Activated CD4-positive, alpha-beta T cell treated with anti-CD3 and anti-CD28 coated beads for 1 hour (primary cell): ENCODE measurements at regions not wholly inside any gene's neighbourhood (a gene's known extent, or its start where the extent isn't known, plus 50 kb on each side); places are given as distances from the start of the nearest gene placed in this dataset.
"Not testable (repeated sequence)": the region's sequence is repeated elsewhere in the genome, so short reads cannot be mapped to it uniquely, and the experiment has no call there.

Experiments
- DNase-seq: peaks from one replicate; pipeline ENCODE4 v3.0.0-alpha.2; 2020

DNA sequence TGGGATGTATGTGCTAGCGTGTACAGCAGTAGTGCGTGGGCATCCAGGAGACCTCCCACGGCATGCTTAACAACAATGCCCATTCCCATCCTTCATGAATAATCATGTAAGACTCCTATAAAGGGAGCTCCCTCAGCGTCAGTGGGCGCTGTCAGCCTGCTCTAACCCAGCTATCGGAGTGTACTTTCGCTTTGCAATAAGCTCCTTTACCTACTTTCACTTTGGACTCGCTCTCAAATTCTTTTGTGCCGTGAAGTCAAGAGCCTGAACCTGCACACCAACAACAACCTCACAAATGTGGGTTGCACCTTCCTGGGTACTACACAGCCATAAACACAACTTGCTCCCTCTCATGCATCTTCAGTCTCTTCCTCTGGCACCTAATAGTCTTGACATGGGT is 114.8 kb upstream of the PAXBP1 start:
- no peak for DNase-seq

DNA sequence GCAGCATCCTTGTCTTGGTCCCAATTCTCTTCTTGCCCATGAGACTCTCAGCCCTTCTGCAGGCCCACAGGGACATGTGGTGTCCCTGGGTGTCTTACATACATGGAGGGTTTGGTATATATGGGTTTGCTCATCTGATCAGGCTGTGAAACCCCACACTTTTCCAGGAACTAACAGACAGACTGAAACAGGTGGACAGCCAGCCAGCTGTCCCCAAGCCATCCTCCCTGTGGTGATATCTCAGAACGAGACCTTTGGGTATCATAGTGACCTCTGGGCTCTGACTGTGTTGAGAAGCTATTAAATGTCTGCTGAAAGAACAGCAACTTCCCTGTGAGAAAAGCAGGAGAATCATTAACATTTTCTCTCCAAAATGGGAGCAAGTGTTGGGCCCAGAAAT is 115.5 kb upstream of the PAXBP1 start:
- no peak for DNase-seq

DNA sequence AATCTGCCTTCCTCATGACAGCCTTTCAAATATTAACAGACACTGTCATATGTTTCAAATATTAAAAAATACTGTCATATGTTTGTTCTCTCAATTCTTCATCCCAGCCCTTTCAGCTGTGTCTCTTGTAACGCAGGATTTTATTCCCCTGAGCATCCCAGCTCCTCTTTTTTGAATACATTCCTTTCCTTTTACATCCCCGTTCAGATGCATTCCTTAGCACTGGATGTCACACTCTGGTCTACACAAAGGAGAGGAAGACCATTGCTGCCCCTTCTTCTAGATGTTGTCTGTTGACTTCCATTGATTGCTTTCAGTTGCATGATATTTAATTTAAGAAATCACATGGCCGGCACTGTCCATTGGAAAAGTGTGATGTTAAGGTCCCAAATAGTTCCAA is 117.4 kb upstream of the PAXBP1 start:
- no peak for DNase-seq

DNA sequence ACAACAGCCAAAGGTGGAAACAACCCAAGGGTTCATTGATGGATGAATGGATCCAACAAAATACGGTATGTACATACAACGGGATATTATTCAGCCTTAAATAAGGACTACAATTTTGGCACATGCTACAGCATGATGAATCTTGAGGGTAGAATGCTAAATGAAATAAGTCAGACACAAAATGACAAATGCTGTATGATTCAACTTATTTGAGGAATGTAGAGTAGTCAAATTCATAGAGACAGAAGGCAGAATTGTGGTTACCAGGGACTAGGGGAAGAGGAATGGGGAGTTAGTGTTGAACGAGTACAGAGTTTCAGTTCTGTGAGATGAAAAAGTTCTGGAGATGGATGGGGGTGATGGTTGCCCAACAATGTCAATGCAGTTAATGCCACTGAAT is 118.0 kb upstream of the PAXBP1 start:
- DNase-seq = no peak

DNA sequence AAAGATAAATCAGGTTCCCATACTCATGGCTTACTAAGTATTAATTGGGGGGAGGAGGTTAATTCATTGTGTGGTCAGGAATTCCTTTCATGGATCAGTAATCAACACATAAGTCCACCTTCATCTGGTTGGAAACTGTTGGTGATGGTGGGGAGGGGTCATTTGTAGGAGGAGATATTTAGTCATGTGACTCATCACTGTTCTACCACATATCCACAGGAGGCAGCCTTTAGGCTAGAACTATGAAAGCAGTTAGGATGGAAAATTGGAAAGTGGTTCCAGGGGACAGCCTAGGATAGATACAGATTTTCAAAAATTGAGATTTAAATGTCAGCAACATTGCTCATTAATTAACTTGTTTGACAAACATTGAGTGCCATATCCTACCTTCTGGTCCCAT is 122.8 kb upstream of the PAXBP1 start:
- no peak for DNase-seq

DNA sequence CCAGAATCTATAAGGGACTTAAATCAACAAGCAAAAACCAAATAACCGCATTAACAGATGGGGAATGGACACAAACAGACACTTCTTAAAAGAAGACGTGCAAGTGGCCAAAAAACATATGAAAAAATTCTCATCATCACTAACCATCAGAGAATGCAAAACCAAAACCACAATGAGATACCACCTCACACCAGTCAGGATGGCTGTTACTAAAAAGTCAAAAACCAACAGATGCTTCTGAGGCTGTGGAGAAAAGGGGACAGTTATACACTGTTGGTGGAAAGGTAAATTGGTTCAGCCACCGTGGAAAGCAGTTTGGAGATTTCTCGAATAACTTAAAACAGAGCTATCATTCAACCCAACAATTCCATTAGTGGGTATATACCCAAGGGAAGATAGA is 124.9 kb upstream of the OLIG2 start:
- no peak for DNase-seq

DNA sequence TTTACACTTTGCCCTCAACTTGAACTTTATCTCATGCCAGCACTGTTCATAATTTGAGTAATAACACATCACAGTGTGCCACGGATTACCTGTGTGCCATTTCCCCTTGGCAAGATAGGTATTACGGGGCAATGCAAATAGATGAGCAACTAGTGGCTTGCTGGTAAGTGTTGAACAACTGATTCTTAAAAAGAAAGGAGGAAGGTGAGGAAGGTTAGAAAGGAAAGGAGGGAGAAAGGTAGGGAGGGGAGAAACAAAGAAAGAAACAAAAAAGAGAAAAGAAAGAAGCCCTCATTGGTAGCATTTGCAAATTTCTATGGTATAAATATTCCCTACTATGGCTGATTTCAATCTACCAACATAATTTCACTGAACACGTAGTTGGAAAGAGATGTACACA is 118.2 kb upstream of the OLIG2 start:
- DNase-seq = no peak

DNA sequence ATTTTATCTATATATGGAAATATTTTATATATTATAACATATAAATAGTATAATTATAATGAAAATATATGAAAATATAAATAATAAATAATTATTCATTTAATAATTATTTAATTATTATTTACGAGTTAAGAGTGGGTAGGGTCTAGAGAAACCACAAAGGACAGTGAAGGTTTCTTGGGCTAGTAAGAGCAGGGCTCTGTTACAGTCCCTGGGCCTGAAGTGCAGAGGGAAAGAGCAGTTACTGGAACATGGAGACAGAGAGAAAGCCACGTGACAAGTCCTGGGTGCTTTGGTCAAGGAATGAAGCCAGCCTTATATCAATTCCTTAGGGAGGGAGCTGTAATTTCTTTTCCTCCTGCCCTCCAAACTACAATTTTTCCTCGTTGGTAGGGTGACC is 117.2 kb upstream of the OLIG2 start:
- DNase-seq = no peak

DNA sequence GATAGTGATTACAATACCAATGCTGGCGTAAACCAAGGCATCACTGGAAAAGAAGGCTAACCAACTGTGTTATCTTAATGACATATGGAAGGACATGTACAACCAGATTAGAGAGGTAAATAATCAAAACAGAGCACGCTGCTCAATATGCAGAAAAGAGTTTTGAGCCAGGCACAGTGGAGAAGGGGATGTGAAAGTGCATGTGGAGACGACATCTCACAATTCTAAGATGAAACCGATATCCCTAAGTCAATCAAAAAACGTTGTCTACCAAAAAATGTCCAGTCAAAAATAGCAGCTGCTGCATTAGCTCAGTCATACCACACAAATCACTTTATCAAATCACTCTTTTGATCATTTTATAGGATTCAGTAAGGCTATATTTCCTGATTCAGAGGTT is 116.3 kb upstream of the OLIG2 start:
- no peak for DNase-seq

DNA sequence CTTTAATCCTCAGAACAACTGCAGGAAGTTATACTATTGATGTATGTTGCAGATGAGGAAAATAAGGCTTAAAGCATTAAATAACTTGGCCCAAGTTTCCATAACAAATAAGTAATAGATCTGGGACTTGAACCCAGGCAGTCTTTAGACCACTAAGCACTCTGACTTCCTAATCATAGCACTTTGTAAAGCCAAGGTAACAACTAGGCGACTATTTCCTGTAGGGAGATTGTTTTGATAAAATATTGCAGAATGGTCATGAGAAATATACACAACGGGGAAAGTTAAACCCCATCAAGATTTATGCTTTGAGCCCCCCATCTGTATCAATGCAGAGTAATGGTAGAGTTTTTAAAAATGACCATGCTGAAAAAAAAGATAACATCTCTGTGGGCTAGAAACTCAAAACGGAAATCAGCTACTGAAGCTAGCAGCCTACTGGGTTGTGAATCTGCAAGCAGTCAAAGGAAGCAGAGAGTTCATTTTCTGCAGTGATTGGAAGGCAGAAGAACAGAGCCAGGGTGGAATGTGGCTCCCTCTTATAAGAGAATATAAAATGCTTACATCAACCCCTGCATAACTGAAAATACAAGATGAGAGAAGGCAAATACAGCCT is 111.2 kb upstream of the OLIG2 start:
- DNase-seq = no peak

DNA sequence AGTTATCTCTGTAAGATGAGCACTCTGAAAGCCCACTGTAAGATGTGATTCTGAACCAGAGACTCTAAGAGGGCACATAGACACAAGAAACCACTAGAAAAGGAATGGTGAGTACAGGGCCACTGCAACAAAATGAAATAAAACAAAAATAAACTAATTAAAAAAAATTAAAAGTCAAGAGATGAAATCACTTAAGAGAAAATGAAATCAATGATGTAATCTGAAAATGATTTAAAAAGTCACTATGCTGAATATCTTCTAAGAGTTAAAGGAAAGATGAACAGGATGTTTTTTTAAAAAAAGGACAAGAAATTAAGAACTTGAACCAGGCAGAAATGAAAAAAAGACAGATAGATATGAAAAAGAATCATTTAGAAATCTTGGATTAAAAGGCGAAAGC is 110.6 kb upstream of the OLIG2 start:
- DNase-seq = no peak

DNA sequence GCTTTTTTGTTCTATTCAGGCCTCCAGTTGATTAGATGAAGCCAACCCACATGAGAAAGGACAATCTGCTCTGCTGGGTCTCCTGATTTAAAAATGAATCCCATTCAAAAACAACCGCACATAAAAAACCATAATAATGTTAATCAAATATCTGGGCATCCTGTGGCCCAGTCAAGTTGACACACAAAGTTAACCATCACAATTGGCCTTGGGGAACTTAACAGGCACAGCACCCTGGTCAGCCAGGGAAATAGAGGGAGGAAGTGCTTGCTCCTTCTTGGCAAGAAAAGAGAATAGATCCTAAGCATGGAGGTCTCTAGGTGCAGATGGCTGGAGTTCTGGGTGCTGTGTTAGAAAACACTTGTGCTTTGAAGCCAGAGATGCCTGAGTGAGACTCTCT is 109.6 kb upstream of the OLIG2 start:
- no peak for DNase-seq

DNA sequence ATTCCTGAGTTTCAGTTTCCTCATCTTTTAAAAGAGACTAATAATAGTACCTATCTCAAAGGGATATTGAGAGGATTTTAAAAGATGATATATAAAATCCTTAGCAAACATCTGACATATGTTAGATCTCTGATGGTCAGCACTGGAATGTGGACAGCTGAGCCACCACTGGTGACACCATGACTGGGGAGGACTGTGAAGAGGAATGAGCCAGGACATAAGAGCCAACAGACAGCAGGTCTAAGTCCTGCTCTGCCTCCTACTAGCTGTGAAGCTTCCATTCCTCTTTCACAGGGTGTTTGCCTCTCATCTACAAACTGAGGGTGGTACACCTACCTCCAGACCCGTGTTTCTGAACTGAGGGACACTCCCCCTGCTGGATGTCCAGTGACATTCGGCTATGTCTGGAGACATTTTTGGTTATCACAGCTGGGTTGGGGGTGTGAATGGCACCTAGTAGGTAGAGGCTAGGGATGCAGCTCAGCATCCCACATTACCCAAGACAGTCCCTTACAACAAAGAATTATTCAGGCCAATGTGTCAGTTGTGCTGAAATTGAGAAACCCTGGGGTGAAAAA is 109.1 kb upstream of the OLIG2 start:
- no peak for DNase-seq

DNA sequence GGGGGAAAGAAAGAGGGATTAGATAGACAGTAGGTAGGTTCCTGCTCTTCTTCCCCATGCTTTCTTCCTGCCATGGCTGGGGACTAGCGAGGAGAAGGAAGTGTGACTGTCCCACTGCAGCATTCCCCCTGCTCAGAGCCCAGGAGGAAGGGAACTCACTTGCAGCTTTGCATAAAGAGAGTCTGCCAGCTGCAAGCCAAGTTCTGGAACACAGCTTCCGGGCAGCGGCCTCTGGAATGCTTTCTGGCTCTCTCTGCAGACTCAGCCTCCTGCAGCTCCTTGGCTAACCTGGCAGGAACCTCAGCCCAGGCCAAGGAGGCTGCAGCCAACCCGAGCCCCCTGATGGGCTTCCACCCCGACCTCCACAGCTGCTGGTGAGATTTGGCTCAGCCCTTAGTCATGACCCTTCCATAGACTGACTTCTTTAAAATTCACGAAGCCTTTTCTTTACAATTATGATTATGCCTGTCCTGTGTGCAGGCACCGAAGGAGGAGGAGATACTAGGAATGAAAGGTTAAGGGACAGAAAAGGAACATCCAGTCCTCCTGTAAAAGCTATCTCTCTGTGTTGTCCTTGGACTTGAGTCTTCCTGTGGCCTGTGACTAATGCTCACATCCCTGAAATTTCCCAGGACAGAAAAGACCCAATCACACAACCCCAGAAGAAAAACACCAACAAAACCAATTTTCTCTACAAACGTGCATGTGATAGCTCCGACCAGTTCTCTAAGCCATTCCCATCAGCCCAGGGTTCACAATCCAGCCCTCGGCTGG is 108.2 kb upstream of the OLIG2 start:
- DNase-seq = no peak

DNA sequence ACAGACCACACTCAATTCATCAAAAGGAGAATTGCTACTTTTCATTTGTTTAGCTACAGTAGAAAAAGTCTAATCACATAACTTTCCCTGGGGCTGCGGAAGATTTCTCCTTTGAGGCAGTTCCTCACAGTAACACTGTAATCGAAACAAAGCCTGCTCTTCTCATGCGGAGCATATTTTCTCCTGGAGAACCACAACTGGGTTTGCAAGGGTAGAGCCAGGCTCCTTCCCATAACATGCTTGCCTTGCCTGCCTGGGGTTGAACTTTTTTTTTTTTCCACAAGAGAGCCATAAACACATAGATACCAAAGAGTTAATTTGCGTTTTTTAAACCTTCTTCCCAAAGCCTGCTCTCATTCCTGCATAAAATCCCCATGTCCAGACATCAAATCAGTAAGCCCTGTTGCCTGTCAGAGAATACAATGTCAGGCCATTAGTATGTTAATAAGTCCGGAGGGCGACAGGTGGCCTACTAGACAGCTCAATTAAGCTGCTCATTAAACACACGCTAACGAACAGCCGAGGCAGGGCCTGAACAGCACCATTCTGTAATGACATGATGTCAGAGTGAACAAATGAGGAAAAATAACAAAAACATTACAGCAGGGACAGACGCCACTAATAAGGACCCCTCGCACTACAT is 107.1 kb upstream of the OLIG2 start:
- no peak for DNase-seq

DNA sequence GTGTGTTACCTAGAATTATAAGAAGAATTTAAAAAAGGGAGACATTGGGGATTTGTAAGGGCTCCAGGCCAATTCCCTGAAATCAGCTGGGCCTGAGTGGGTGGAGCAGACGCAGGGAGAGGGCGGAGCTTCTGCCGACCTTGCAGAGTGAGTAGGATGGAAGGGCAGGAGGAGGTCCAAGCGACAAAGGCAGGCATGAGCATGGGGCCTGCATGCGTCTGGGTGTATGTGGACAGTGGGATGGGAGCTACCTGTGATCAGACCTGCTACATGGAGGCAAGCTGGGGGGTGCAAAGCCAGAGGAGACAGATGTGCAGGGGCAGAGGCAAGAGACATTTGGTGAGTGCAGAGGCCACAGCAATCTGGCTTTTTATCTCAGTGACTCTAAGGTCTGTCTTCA is 105.3 kb upstream of the OLIG2 start:
- DNase-seq = no peak

DNA sequence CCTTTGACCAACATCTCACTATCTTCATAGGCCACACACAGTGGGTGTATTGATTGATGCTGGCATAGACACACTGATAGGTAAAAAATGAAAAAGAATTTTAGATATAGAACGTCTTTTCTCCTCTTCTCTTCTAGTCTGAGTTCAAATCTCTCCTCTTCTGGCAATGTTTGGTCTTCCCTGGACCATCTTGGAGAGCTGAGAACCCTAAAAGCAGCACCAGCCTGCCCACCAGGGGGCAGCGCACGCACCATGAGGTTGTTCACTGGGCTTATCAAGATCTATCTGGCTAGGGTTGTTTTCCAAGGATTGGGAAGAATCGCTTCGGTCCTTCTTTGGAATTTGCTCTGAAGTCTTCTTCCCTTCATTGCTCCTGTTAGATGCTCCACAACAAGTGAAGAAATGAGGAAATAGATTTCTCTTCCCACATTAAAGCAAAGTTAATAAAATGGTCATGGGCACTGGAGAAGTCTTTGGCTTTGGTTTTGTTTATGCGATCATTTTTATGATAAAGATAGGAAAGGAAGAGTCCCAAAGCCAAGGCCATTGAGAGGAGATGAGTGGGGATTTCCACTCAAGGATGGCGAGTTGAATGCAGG is 104.0 kb upstream of the OLIG2 start:
- peak; percentile 12 for DNase-seq

DNA sequence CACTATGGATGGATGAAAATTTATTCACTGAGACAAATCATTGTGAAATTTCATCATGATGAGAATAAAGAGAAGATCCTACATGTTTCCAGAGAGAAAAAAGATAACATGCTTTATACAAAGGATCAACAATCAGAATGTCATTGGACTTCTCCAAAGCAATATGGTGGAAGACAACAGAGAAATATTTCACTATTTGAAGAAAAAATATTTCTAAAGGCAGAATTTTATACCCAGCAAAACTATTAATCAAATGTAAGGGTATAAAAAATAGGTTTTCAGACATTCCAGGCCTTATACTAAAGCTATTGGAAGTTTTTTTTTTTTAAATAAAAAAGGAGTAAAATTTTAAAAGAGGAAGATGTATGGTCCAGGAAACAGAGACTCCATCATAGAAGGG is 100.6 kb upstream of the OLIG2 start:
- no peak for DNase-seq

DNA sequence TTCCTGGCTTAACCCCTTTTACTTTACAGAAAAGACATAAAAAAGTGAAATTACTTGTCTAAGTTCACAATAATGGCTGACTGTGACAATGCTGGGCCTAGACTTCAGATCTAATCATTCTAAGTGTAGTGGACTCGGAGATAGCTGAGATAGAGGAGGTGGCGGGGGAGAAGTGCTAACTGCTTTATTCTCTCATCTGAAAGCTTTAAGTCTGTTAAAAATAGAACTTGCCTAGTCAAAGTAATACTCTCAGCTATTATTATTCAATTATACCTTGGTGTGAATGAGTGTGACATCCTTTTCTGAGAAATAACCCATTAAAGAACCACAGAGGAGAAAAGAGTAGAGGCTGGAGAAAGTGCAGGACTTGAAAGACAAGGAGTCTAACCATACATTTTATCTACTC is 96.1 kb upstream of the OLIG2 start:
- DNase-seq = no peak

DNA sequence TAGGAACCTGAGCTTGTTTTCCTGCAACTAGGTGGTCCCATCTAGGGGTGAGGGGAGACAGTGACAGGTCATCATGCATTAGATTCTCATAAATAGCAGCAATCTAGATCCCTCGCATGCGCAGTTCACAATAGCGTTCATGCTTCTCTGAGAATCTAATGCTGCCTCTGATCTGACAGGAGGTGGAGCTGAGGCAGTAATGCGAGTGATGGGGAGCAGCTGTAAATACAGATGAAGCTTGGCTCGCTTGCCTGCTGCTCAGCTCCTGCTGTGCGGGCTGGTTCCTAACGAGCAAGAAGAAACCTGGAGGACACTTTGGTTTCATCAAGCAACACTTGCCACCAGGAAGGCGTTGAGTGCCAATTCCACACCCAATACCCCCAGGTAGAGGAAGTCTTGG is 95.1 kb upstream of the OLIG2 start:
- DNase-seq = no peak

DNA sequence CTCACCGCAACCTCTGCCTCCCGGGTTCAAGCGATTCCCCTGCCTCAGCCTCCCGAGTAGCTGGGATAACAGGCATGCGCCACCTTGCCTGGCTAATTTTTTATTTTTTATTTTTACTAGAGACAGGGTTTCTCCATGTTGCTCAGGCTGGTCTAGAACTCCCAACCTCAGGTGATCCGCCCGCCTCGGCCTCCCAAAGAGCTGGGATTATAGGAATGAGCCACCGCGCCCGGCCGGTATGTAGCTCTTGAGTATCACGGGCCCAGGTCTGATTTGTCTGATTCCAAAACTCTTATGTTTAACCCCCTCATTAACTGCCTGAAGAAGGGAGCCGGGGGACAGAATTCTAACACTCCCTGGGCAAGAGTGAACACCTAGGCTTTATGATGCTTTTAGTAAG is 91.7 kb upstream of the OLIG2 start:
- not testable (repeated sequence) for DNase-seq

DNA sequence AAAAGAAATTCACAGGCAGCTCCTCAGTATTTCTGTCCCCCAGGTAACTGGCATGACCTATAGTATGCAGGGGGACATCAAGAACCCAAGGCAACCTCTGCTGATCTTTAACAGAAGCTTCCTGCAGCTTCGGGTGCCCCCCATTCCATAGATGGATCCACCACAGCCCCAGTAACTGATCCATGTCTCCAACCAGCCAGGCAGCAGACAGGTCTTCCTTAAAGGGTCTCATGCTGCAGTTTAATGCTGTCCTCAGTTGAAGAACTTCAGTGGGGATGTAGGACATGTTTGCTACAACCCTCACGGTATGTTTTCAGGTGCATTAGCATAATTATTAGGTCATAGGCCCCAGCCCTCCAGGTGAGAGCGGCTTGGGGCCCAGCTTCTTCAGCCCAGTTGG is 90.9 kb upstream of the OLIG2 start:
- no peak for DNase-seq

DNA sequence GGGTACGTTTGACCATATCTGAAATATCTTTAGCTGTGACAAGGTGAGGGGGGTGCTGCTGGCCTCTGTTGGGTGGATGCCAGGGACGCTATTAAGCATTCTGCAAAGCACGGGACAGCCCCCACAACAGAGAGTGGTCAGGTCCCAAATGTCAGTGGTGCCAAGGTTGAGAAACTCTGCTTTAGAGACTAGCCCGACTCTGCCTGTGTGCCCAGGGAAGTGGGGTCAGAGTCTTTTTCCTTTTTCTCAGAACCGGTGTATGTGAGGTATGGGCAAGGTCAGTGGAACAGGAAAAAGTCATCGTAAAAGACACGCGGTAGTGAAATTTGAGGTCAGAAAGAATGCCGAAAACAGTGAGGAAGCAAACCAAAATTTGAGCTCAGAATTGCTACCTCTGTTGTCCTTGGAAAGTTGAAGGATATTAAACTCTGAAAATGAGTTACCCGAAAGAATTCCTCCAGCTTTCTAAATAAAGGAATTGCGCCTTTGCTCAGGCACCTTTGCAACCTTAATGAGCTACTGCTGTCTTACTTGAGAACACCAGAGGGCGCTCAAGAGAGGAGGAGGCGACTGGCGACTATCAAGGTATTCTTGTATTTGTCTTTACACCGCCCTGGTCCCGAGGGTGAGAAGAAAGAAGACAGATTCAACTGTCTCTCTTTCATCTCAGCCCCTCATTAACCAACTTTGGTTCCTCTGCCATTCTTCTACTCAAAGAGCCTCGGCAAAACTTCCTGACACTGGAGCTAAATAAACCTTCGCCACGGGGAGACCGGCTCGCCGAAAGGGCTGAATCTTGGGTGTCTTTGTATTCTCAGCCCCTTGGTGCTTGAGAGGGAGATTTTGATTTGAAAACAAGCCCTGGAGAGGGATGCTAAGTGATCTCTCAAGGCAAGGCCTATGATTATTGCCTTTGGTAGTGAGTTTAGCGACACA is 85.4 kb upstream of the OLIG2 start:
- peak; percentile 11 for DNase-seq
